ENCODE measurements at regions not wholly inside any gene's neighbourhood (a gene's known extent, or its start where the extent isn't known, plus 50 kb on each side); places are given as distances from the start of the nearest gene placed in this dataset.

DNA sequence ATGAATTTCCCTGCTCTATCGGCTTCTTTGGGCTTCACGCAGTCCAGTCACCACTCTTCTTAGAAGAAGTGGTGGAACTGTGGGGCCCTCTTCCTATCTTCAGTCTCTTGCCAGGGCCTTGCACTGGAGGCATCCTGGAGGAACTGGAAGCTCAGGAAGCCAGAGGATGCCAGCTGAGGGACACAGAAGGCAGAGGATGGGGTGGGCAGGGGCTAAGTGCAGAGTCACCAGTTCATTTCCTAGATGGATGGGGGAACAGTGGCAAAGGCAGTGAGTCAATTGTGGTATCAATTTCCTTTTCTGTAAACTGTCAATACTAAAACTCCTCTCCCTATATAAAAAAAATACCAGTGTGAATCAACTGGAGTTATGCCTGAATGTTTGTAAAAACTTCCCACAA, 419.7 kb downstream of the KLF12 start:
- no peak for TF ChIP-seq CTCF (IDR thresholded peaks at IDR 0.05)
- TF ChIP-seq POLR2A (IDR thresholded peaks at IDR 0.05): no peak
- TF ChIP-seq EP300 (IDR thresholded peaks at IDR 0.05): no peak
